A549 (cell line): ENCODE measurements at regions not wholly inside any gene's neighbourhood (a gene's known extent, or its start where the extent isn't known, plus 50 kb on each side); places are given as distances from the start of the nearest gene placed in this dataset.

Experiments used
- ATAC-seq, 2 experiments: fragments of 200-7000 bp in 1 of 2; fragments of >200 bp in 1 of 2; cut with Nextera tagmentation in 1 of 2; cut with Tn5 transposase in 1 of 2; 3 replicates each; pipeline versions ENCODE4 v1.8.0 to v1.9.1; 2018 to 2020; ENCODE audit warnings: mild to moderate bottlenecking in 1 of 2, moderate library complexity in 1 of 2
- CTCF ChIA-PET: fragments of 300-600 bp; sonication (Branson Sonifier 250); formaldehyde crosslinking; extraction: SDS; loops from one replicate; lab custom pipeline; 2021; ENCODE audit warnings: antibody characterized with exemption, inconsistent platforms; lab: Yijun Ruan, JAX
- POLR2A ChIA-PET: fragments of 350-600 bp; formaldehyde crosslinking; extraction: SDS; loops from one replicate; lab custom pipeline; 2021; ENCODE audit warnings: antibody characterized with exemption, inconsistent platforms; lab: Yijun Ruan, JAX
- DNase-seq, 2 experiments: peaks; one replicate each; pipeline versions ENCODE4 v3.0.0 to v3.0.0-alpha.2; 2011 to 2016; ENCODE audit warnings: low read depth in 1 of 2, low spot score in 1 of 2
- FAIRE-seq: peaks from 2 replicates; lab custom pipeline; 2011; peaks lifted over from hg19 to GRCh38; lab: Jason Lieb, UNC
- H3K27ac ChIP-seq, 2 experiments: fragments of >200 bp; sonication (Bioruptor Twin); formaldehyde crosslinking; 3 replicates each; pipeline ENCODE4 v1.5.1; 2016 to 2017
- H3K4me1 ChIP-seq: fragments of >200 bp; sonication (Bioruptor Twin); formaldehyde crosslinking; 3 replicates; pipeline ENCODE4 v1.6.1; 2016
- H3K4me2 ChIP-seq: fragments of >200 bp; sonication (Bioruptor Twin); formaldehyde crosslinking; 3 replicates; pipeline ENCODE4 v1.6.1; 2016
- H3K4me3 ChIP-seq: fragments of >200 bp; sonication (Bioruptor Twin); formaldehyde crosslinking; 3 replicates; pipeline ENCODE4 v1.5.1; 2016
- H3K9me3 ChIP-seq: fragments of >200 bp; sonication (Bioruptor Twin); formaldehyde crosslinking; 3 replicates; pipeline ENCODE4 v1.6.1; 2016
- ATOH8 ChIP-seq: fragments of 250-450 bp; sonication (Bioruptor Pico); IDR thresholded peaks from 2 replicates; pipeline ENCODE4 v1.5.0; 2020; ENCODE audit warnings: low read depth, mild to moderate bottlenecking, moderate library complexity
- BCL3 ChIP-seq: fragments of >200 bp; sonication (Bioruptor Twin); formaldehyde crosslinking; IDR thresholded peaks from 3 replicates; pipeline ENCODE4 v1.6.1; 2016
- CEBPB ChIP-seq, 2 experiments: fragments of >200 bp in 1 of 2; sonication (Bioruptor Twin) in 1 of 2; formaldehyde crosslinking in 1 of 2; IDR thresholded peaks; 2 replicates each; pipeline ENCODE4 v1.6.1; 2012 to 2016
- CHD2 ChIP-seq: fragments of 150-350 bp; IDR thresholded peaks from 2 replicates; pipeline ENCODE4 v1.6.1; 2014; ENCODE audit warnings: low read length; ENCODE audit not compliant: partially characterized antibody
- EHF ChIP-seq: fragments of 250-450 bp; sonication (Bioruptor Pico); IDR thresholded peaks from 2 replicates; pipeline ENCODE4 v1.5.0; 2020; ENCODE audit warnings: mild to moderate bottlenecking
- EHMT2 ChIP-seq: fragments of 200-600 bp; sonication (generic); IDR thresholded peaks from 2 replicates; pipeline ENCODE4 v1.6.1; 2016; ENCODE audit warnings: antibody characterized with exemption, low read depth, mild to moderate bottlenecking, moderate library complexity
- ELK1 ChIP-seq: fragments of 150-350 bp; IDR thresholded peaks from 2 replicates; pipeline ENCODE4 v1.6.1; 2014; ENCODE audit warnings: low read depth, mild to moderate bottlenecking, low read length
- FOXS1 ChIP-seq: fragments of 250-450 bp; sonication (Bioruptor Pico); IDR thresholded peaks from 2 replicates; pipeline ENCODE4 v1.5.0; 2020; ENCODE audit warnings: mild to moderate bottlenecking, moderate library complexity
- GATA3 ChIP-seq: IDR thresholded peaks from 2 replicates; pipeline ENCODE4 v1.6.1; 2012; ENCODE audit warnings: borderline replicate concordance
- HEYL ChIP-seq: fragments of 250-450 bp; sonication (Bioruptor Pico); IDR thresholded peaks from 2 replicates; pipeline ENCODE4 v1.8.0; 2021; ENCODE audit warnings: mild to moderate bottlenecking, moderate library complexity
- HMGXB4 ChIP-seq: fragments of 250-450 bp; sonication (Bioruptor Pico); IDR thresholded peaks from 2 replicates; pipeline ENCODE4 v1.5.0; 2021; ENCODE audit warnings: mild to moderate bottlenecking, moderate library complexity, borderline replicate concordance
- HOXA7 ChIP-seq: fragments of 250-450 bp; sonication (Bioruptor Pico); IDR thresholded peaks from 2 replicates; pipeline ENCODE4 v1.5.0; 2020; ENCODE audit warnings: mild to moderate bottlenecking, moderate library complexity
- KDM1A ChIP-seq: fragments of 200-600 bp; sonication (generic); IDR thresholded peaks from 2 replicates; pipeline ENCODE4 v1.6.1; 2016; ENCODE audit warnings: low read depth, mild to moderate bottlenecking
- KDM5A ChIP-seq: fragments of 200-600 bp; sonication (generic); IDR thresholded peaks from 2 replicates; pipeline ENCODE4 v1.6.1; 2016; ENCODE audit warnings: antibody characterized with exemption, mild to moderate bottlenecking
- MAFK ChIP-seq: fragments of 450-650 bp; IDR thresholded peaks from 2 replicates; pipeline ENCODE4 v1.6.1; 2014; ENCODE audit not compliant: partially characterized antibody
- MAX ChIP-seq: IDR thresholded peaks from 2 replicates; pipeline ENCODE4 v1.6.1; 2012
- MYC ChIP-seq: IDR thresholded peaks from 2 replicates; pipeline ENCODE4 v1.6.1; 2012; ENCODE audit warnings: mild to moderate bottlenecking, inconsistent platforms, low read length, improper control_type of control experiment, borderline replicate concordance
- NR3C1 ChIP-seq: fragments of >200 bp; sonication (Bioruptor Twin); formaldehyde crosslinking; IDR thresholded peaks from 3 replicates; pipeline ENCODE4 v1.6.1; 2017
- PBX3 ChIP-seq: IDR thresholded peaks from 2 replicates; pipeline ENCODE4 v1.6.1; 2012
- POLR2A ChIP-seq: IDR thresholded peaks from 2 replicates; pipeline ENCODE4 v1.6.1; 2012; ENCODE audit warnings: mild to moderate bottlenecking, low read length
- RFX5 ChIP-seq: fragments of 450-650 bp; IDR thresholded peaks from 2 replicates; pipeline ENCODE4 v1.7.1; 2014; ENCODE audit warnings: antibody characterized with exemption, mild to moderate bottlenecking, moderate library complexity
- SMC3 ChIP-seq: fragments of >200 bp; sonication (Bioruptor Twin); formaldehyde crosslinking; IDR thresholded peaks from 3 replicates; pipeline ENCODE4 v1.6.1; 2018; ENCODE audit warnings: inconsistent platforms
- TP53 ChIP-seq: fragments of 250-450 bp; sonication (Bioruptor Pico); IDR thresholded peaks from 2 replicates; pipeline ENCODE4 v1.5.0; 2021; ENCODE audit warnings: mild to moderate bottlenecking, moderate library complexity
- ZC3H11A ChIP-seq: fragments of 450-650 bp; IDR thresholded peaks from 2 replicates; pipeline ENCODE4 v1.6.1; 2014; ENCODE audit warnings: antibody characterized with exemption, mild to moderate bottlenecking
- WGBS: methylation state at CpG from one replicate; pipeline ENCODE4 v1.1.6; 2017; ENCODE audit errors: missing lambda C conversion rate; 5-methylcytosine and 5-hydroxymethylcytosine counted together

- CTCF ChIA-PET, result no interaction called here
- Histone ChIP-seq H3K4me2 (no peak overlapping the region), H3K27ac (no peak overlapping the region), H3K4me1 (no peaks in the 10 kb centered on the region), H3K9me3 (no peaks in the 10 kb centered on the region), H3K4me3 (no peak overlapping the region)
- DNase-seq, result no peak
- WGBS, result 0% methylated on average over 4 of the region's 4 CpGs
- TF ChIP-seq ATOH8 (CRISPR knock-in tag) (no peak), HOXA7 (CRISPR knock-in tag) (no peak), ZC3H11A (no peak), GATA3 (no peak), EHF (CRISPR knock-in tag) (no peak), CEBPB (IDR thresholded peaks at IDR 0.05) (no peak)
- POLR2A ChIA-PET, result no interaction called here
- FAIRE-seq, result no peak
- ATAC-seq, result no peak
Measured at GRCh38 chr21:20661246-20661645, 337.0 kb upstream of the NCAM2 start.

GRCh38 chr21:20661745-20662422 lies 336.3 kb upstream of the NCAM2 start:
- Histone ChIP-seq H3K4me3 (no peak overlapping the region), H3K4me1 (no peaks in the 10 kb centered on the region), H3K4me2 (no peak overlapping the region), H3K9me3 (no peaks in the 10 kb centered on the region), H3K27ac (no peak overlapping the region)
- FAIRE-seq (no peak), DNase-seq (no peak), ATAC-seq (no peak)
- TF ChIP-seq MAFK (no peak), HEYL (CRISPR knock-in tag) (no peak), PBX3 (no peak), KDM1A (no peak), NR3C1 (no peak)
- CTCF ChIA-PET, result no interaction called here
- POLR2A ChIA-PET, result no interaction called here

GRCh38 chr21:20662514-20662913 lies 335.7 kb upstream of the NCAM2 start:
- ChIA-PET CTCF (no interaction called here), POLR2A (no interaction called here)
- Histone ChIP-seq H3K4me2 (no peak overlapping the region), H3K9me3 (no peaks in the 10 kb centered on the region), H3K4me1 (no peaks in the 10 kb centered on the region), H3K27ac (no peak overlapping the region)
- DNase-seq (no peak), FAIRE-seq (no peak), ATAC-seq (no peak)
- TF ChIP-seq POLR2A (no peak), KDM1A (no peak), MYC (no peak), HMGXB4 (no peak), MAX (no peak), SMC3 (no peak), KDM5A (no peak), TP53 (no peak), CHD2 (no peak)
- TF ChIP-seq, all 56 proteins: peak for 0
- no peak overlapping the region for H3K4me3 ChIP-seq
- 6% methylated on average over 2 of the region's 2 CpGs for WGBS

GRCh38 chr21:20667931-20668330 lies 330.3 kb upstream of the NCAM2 start:
- Histone ChIP-seq H3K9me3 (no peaks in the 10 kb centered on the region), H3K27ac (no peak overlapping the region), H3K4me2 (no peak overlapping the region), H3K4me3 (no peak overlapping the region), H3K4me1 (no peaks in the 10 kb centered on the region)
- DNase-seq (no peak), FAIRE-seq (no peak), ATAC-seq (no peak)
- ChIA-PET CTCF (no interaction called here), POLR2A (no interaction called here)
- WGBS, result 0% methylated on average over 2 of the region's 2 CpGs
- no peak for TF ChIP-seq MAX
- no peak for TF ChIP-seq EHMT2
- no peak for TF ChIP-seq KDM5A
- no peak for TF ChIP-seq GATA3
- no peak for TF ChIP-seq ELK1
- TF ChIP-seq RFX5, result no peak
- no peak for TF ChIP-seq CEBPB (IDR thresholded peaks at IDR 0.05)
- no peak for TF ChIP-seq EHF (CRISPR knock-in tag)
- no peak for TF ChIP-seq MAFK
- TF ChIP-seq BCL3, result no peak
- no peak for TF ChIP-seq FOXS1 (CRISPR knock-in tag)
- no peak for TF ChIP-seq ATOH8 (CRISPR knock-in tag)
